ENCODE measurements at regions not wholly inside any gene's neighbourhood (a gene's known extent, or its start where the extent isn't known, plus 50 kb on each side); places are given as distances from the start of the nearest gene placed in this dataset.
A peak's percentile ranks its signal among the peaks of the same experiment; 100 is the strongest.

DNA sequence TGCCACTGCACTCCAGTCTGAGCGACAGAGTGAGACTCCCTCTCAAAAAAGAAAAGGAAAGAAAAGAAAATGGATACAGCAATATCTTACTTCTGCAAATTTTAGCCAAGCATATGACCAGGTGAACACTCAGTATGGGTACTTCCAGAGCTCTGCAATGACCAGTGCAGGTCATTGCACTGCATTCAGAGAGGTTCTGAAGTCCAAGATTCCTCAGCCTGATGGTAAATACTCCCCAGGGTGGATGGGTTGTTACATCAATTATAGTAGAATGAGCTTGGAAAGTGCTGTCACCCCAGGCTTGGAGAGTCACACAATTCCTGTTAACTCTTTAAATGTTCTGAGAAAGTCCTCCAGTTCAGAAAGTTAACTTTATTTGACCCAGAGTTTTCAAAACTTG, 103.7 kb downstream of the RPLP1 start:
- WGBS: 100% methylated on average over 1 of the region's 1 CpG
- no peaks in the 10 kb centered on the region for H3K36me3 ChIP-seq
- H3K27me3 ChIP-seq (replicated peaks; ENCODE audit: insufficient read depth): no peaks in the 10 kb centered on the region
- no peak for DNase-seq (ENCODE audit: low spot score)
- no peak for TF ChIP-seq POLR2AphosphoS5 (IDR thresholded peaks at IDR 0.05)
- no peak for TF ChIP-seq POLR2A (IDR thresholded peaks at IDR 0.05)
- no peak for TF ChIP-seq CTCF (IDR thresholded peaks at IDR 0.05)
- intact Hi-C loops (cut with DNase I): no loop called here
- no peaks in the 10 kb centered on the region for H3K9me3 ChIP-seq
- no peak overlapping the region for H3K27ac ChIP-seq
- H3K4me1 ChIP-seq (replicated peaks): peaks cover 7% of the 10 kb centered on the region
- no peak overlapping the region for H3K4me3 ChIP-seq

GRCh38 chr15:69557020-69557706, 104.5 kb downstream of the RPLP1 start:
- intact Hi-C loops (cut with DNase I): no loop called here
- 81% methylated on average over 5 of the region's 5 CpGs for WGBS
- Histone ChIP-seq H3K36me3 (no peaks in the 10 kb centered on the region), H3K27me3 (replicated peaks; ENCODE audit: insufficient read depth) (no peaks in the 10 kb centered on the region), H3K27ac (peak overlapping the region in 1 of 2 donors; percentile 16), H3K4me1 (replicated peaks) (peaks cover 7% of the 10 kb centered on the region), H3K4me3 (no peak overlapping the region), H3K9me3 (no peaks in the 10 kb centered on the region)
- no peak for DNase-seq (ENCODE audit: low spot score)
- TF ChIP-seq POLR2AphosphoS5 (IDR thresholded peaks at IDR 0.05): no peak
- TF ChIP-seq POLR2A (IDR thresholded peaks at IDR 0.05): no peak
- no peak for TF ChIP-seq CTCF (IDR thresholded peaks at IDR 0.05)

DNA sequence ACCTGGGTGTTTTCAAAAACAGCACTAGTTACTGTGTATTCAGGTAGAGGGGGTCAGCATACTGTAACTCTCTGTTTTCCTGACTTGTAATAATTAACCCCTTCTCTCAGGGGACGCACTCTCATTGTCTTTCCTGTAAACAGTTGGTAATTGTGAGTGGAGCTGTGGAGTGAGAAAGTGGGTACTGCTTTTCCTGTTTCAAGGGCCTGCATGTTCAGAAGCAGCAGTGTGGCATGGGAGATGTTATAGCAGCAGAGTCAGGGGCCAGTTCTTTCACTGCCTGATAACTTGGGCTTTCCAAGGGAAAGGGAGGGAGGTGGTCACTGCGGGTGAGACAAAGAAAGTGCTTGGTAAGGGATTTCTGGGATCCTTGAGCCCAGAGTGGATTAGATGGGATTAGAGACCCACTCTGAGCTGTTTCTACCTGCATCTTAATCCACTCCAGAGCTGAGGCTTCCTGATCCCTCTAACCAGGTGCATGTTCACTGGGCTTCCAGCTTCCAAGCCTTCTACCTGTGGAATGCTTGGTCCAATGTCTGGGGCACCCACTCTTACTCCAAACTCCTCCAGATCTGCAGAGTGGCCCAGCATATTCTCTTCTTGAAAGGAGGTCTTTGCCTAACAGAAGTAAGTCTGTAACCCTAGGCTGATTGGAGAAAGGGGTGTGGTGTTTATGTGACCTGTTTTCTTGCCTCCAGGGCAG, 105.2 kb downstream of the RPLP1 start:
- Histone ChIP-seq H3K4me1 (replicated peaks) (peaks cover 11% of the 10 kb centered on the region), H3K27me3 (replicated peaks; ENCODE audit: insufficient read depth) (no peaks in the 10 kb centered on the region), H3K27ac (peak overlapping the region in 1 of 2 donors; percentile 16)

GRCh38 chr15:69559440-69560190, 107.0 kb downstream of the RPLP1 start:
- WGBS: 64% methylated on average over 5 of the region's 5 CpGs

More for the DNA sequence above, 105.2 kb downstream of the RPLP1 start:
- no peak overlapping the region for H3K4me3 ChIP-seq
- DNase-seq (ENCODE audit: low spot score): no peak
- H3K36me3 ChIP-seq: no peaks in the 10 kb centered on the region
- WGBS: 91% methylated on average over 2 of the region's 2 CpGs
- TF ChIP-seq CTCF (IDR thresholded peaks at IDR 0.05): no peak
- TF ChIP-seq POLR2A (IDR thresholded peaks at IDR 0.05): no peak
- no peak for TF ChIP-seq POLR2AphosphoS5 (IDR thresholded peaks at IDR 0.05)
- intact Hi-C loops (cut with DNase I): no loop called here
- no peaks in the 10 kb centered on the region for H3K9me3 ChIP-seq

More at GRCh38 chr15:69559440-69560190, 107.0 kb downstream of the RPLP1 start:
- Histone ChIP-seq H3K9me3 (no peaks in the 10 kb centered on the region), H3K27ac (peak overlapping the region in 1 of 2 donors; percentile 6), H3K4me3 (no peak overlapping the region), H3K4me1 (replicated peaks) (peaks cover 11% of the 10 kb centered on the region), H3K27me3 (replicated peaks; ENCODE audit: insufficient read depth) (no peaks in the 10 kb centered on the region), H3K36me3 (no peaks in the 10 kb centered on the region)
- intact Hi-C loops (cut with DNase I): no loop called here
- TF ChIP-seq CTCF (IDR thresholded peaks at IDR 0.05): no peak
- no peak for TF ChIP-seq POLR2A (IDR thresholded peaks at IDR 0.05)
- no peak for DNase-seq (ENCODE audit: low spot score)

All from prostate gland (tissue), 2 donors.